K562 (cell line): ENCODE measurements at regions not wholly inside any gene's neighbourhood (a gene's known extent, or its start where the extent isn't known, plus 50 kb on each side); places are given as distances from the start of the nearest gene placed in this dataset.

Experiments
- ATAC-seq: fragments of 200-7000 bp; cut with Tn5 transposase; 3 replicates; pipeline ENCODE4 v1.9.1; 2020; ENCODE audit warnings: moderate library complexity
- BruUV-seq: library from RNA; stranded (reverse); fragments of 400-500 nt; replicated peaks from 2 replicates; lab custom pipeline; 2021; lab: Mats Ljungman, UMichigan
- CTCF ChIA-PET: fragments of 300-600 bp; formaldehyde crosslinking; extraction: SDS; loops from one replicate; lab custom pipeline; 2021; ENCODE audit warnings: low intra/inter-chr PET ratio; lab: Yijun Ruan, JAX
- POLR2A ChIA-PET: fragments of 300-600, 350-650 bp; sonication (Branson Sonifier 250); formaldehyde crosslinking; extraction: SDS; loops from one replicate; lab custom pipeline; 2021; ENCODE audit warnings: antibody characterized with exemption, inconsistent platforms; lab: Yijun Ruan, JAX
- DNase-seq, 4 experiments: peaks; one replicate each; pipeline versions ENCODE4 v3.0.0 to v3.0.0-alpha.2; 2011 to 2018; ENCODE audit warnings: low spot score in 3 of 4, mixed read lengths in 3 of 4; ENCODE audit errors: extremely low read depth in 1 of 4
- FAIRE-seq: peaks from 2 replicates; lab custom pipeline; 2011; peaks lifted over from hg19 to GRCh38; lab: Jason Lieb, UNC
- H2AFZ ChIP-seq: 2 replicates; pipeline ENCODE4 v1.6.0; 2011; ENCODE audit warnings: low read depth, low read length, control low read depth, inconsistent platforms
- H3K27ac ChIP-seq: fragments of 200-600 bp; 3 replicates; pipeline ENCODE4 v1.8.0; 2011; ENCODE audit warnings: low read depth, mild to moderate bottlenecking, control low read depth, inconsistent platforms, low read length, moderate library complexity, mixed read lengths; ENCODE audit errors: extremely low read depth
- H3K27me3 ChIP-seq, 2 experiments: fragments of 300-600 bp in 1 of 2; 2 replicates in 1 of 2; 3 replicates in 1 of 2; pipeline versions ENCODE4 v1.6.0 to v1.8.0; 2011; ENCODE audit warnings: inconsistent platforms in 2 of 2, low read length in 2 of 2, mild to moderate bottlenecking in 1 of 2, mixed read lengths in 1 of 2, moderate library complexity in 1 of 2; ENCODE audit not compliant: control insufficient read depth in 2 of 2, insufficient read depth in 2 of 2
- H3K36me3 ChIP-seq: fragments of 300-600 bp; 3 replicates; pipeline ENCODE4 v1.8.0; 2011; ENCODE audit warnings: mild to moderate bottlenecking, low read length, inconsistent platforms; ENCODE audit not compliant: control insufficient read depth, insufficient read depth
- H3K4me1 ChIP-seq, 2 experiments: fragments of 200-600 bp in 1 of 2; replicated peaks in 1 of 2; 2 replicates in 1 of 2; 3 replicates in 1 of 2; pipeline versions ENCODE4 v1.5.1 to v1.8.0; 2011; ENCODE audit warnings: inconsistent platforms in 2 of 2, low read length in 2 of 2, mild to moderate bottlenecking in 1 of 2, mixed read lengths in 1 of 2, moderate library complexity in 1 of 2; ENCODE audit not compliant: control insufficient read depth in 2 of 2, insufficient read depth in 2 of 2
- H3K4me2 ChIP-seq: 2 replicates; pipeline ENCODE4 v1.6.1; 2011; ENCODE audit warnings: low read length, control low read depth, inconsistent platforms, mixed read lengths; ENCODE audit not compliant: insufficient read depth
- H3K4me3 ChIP-seq: fragments of 200-600 bp; sonication (generic), shearing (Covaris generic); 2 replicates; pipeline ENCODE4 v1.5.1; 2016; ENCODE audit warnings: control low read depth, inconsistent platforms
- H3K79me2 ChIP-seq: fragments of 200-600 bp; 3 replicates; pipeline ENCODE4 v1.8.0; 2011; ENCODE audit warnings: low read length, inconsistent platforms; ENCODE audit not compliant: control insufficient read depth, insufficient read depth
- H3K9ac ChIP-seq, 2 experiments: 2 replicates each; pipeline versions ENCODE4 v1.6.0 to v1.6.1; 2011; ENCODE audit warnings: low read depth in 2 of 2, low read length in 2 of 2, control low read depth in 1 of 2, inconsistent platforms in 1 of 2, mild to moderate bottlenecking in 1 of 2, mixed read lengths in 1 of 2; ENCODE audit not compliant: insufficient read depth in 1 of 2
- H3K9me1 ChIP-seq: one replicate; pipeline ENCODE4 v1.6.0; 2011; ENCODE audit warnings: inconsistent platforms, mild to moderate bottlenecking, low read length, moderate library complexity; ENCODE audit not compliant: control insufficient read depth, insufficient read depth
- H3K9me3 ChIP-seq: replicated peaks from 2 replicates; pipeline ENCODE4 v1.5.1; 2011; ENCODE audit warnings: low read depth, low read length, inconsistent platforms; ENCODE audit not compliant: control insufficient read depth, insufficient read depth
- H4K20me1 ChIP-seq: replicated peaks from 2 replicates; pipeline ENCODE4 v1.6.1; 2011; ENCODE audit warnings: low read length, inconsistent platforms, mixed read lengths; ENCODE audit not compliant: control insufficient read depth, insufficient read depth
- CBFB ChIP-seq: sonication (generic); formaldehyde crosslinking; IDR thresholded peaks from 2 replicates; pipeline ENCODE4 v1.4.0; 2020; ENCODE audit warnings: mild to moderate bottlenecking, missing genetic modification reagents
- DMBX1 ChIP-seq: fragments of 250-450 bp; sonication (Bioruptor Pico); IDR thresholded peaks from 2 replicates; pipeline ENCODE4 v1.8.0; 2022; ENCODE audit warnings: inconsistent platforms, mild to moderate bottlenecking, moderate library complexity, borderline replicate concordance
- FOXM1 ChIP-seq, 2 experiments: fragments of 450-650 bp in 1 of 2; sonication (generic) in 1 of 2; formaldehyde crosslinking in 1 of 2; IDR thresholded peaks; 2 replicates each; pipeline versions ENCODE4 v1.6.1 to v1.9.0; 2017 to 2022; ENCODE audit warnings: low read depth in 2 of 2, mild to moderate bottlenecking in 2 of 2, missing genetic modification reagents in 1 of 2, moderate library complexity in 1 of 2
- HEY1 ChIP-seq: fragments of 250-450 bp; sonication (Bioruptor Pico); IDR thresholded peaks from 2 replicates; pipeline ENCODE4 v1.5.0; 2020; ENCODE audit warnings: mild to moderate bottlenecking, moderate library complexity, borderline replicate concordance
- IFI16 ChIP-seq: fragments of 250-450 bp; sonication (Bioruptor Pico); IDR thresholded peaks from 2 replicates; pipeline ENCODE4 v2.1.2; 2022; ENCODE audit warnings: mild to moderate bottlenecking, inconsistent platforms
- JUND ChIP-seq, 2 experiments: IDR thresholded peaks; 2 replicates in 1 of 2; 3 replicates in 1 of 2; pipeline ENCODE4 v1.6.1; 2011; ENCODE audit warnings: borderline replicate concordance in 2 of 2, low read depth in 2 of 2, low read length in 2 of 2, improper control_type of control experiment in 1 of 2, missing biosample characterization in 1 of 2, missing genetic modification characterization in 1 of 2, missing genetic modification reagents in 1 of 2
- KLF13 ChIP-seq: fragments of 450-650 bp; IDR thresholded peaks from 2 replicates; pipeline ENCODE4 v1.6.1; 2016; ENCODE audit warnings: missing genetic modification characterization, low read depth, mild to moderate bottlenecking, missing compliant biosample characterization, moderate library complexity, borderline replicate concordance
- MAFK ChIP-seq: IDR thresholded peaks from 2 replicates; pipeline ENCODE4 v1.6.1; 2011; ENCODE audit warnings: low read length, improper control_type of control experiment
- MAZ ChIP-seq, 2 experiments: fragments of 450-650 bp in 1 of 2; sonication (generic) in 1 of 2; formaldehyde crosslinking; IDR thresholded peaks in 1 of 2; conservative IDR thresholded peaks in 1 of 2; 2 replicates each; pipeline versions ENCODE4 v1.4.0 to v1.5.0; 2020; ENCODE audit warnings: mild to moderate bottlenecking in 1 of 2, missing genetic modification reagents in 1 of 2
- PHB ChIP-seq: fragments of 250-450 bp; sonication (Bioruptor Pico); IDR thresholded peaks from 2 replicates; pipeline ENCODE4 v1.5.0; 2021
- POLR2H ChIP-seq: IDR thresholded peaks from 2 replicates; pipeline ENCODE4 v1.6.1; 2016; ENCODE audit warnings: missing genetic modification characterization, low read depth, mild to moderate bottlenecking, control low read depth, missing compliant biosample characterization, moderate library complexity
- POLR3G ChIP-seq: IDR thresholded peaks from 2 replicates; pipeline ENCODE4 v1.6.1; 2011; ENCODE audit not compliant: insufficient read length, insufficient replicate concordance; ENCODE audit errors: extremely low read depth
- RBM25 ChIP-seq: fragments of 200-400 bp; formaldehyde crosslinking; IDR thresholded peaks from 2 replicates; pipeline ENCODE4 v1.6.1; 2018; ENCODE audit warnings: low read length, low read depth, moderate library complexity; ENCODE audit not compliant: severe bottlenecking
- SMAD3 ChIP-seq: fragments of 450-650 bp; formaldehyde crosslinking; conservative IDR thresholded peaks from 2 replicates; pipeline ENCODE4 v1.4.0; 2020; ENCODE audit warnings: mild to moderate bottlenecking
- TAL1 ChIP-seq: fragments of 450-650 bp; IDR thresholded peaks from 2 replicates; pipeline ENCODE4 v1.6.1; 2016; ENCODE audit warnings: mild to moderate bottlenecking
- ZNF133 ChIP-seq: fragments of 250-450 bp; sonication (Bioruptor Pico); IDR thresholded peaks from 2 replicates; pipeline ENCODE4 v1.4.0; 2020; ENCODE audit warnings: mild to moderate bottlenecking
- ZNF134 ChIP-seq: fragments of 250-450 bp; sonication (Bioruptor Pico); conservative IDR thresholded peaks from 2 replicates; pipeline ENCODE4 v1.4.0; 2020
- ZNF76 ChIP-seq: fragments of 250-450 bp; sonication (Bioruptor Pico); IDR thresholded peaks from 2 replicates; pipeline ENCODE4 v1.4.0; 2020; ENCODE audit warnings: mild to moderate bottlenecking, moderate library complexity, borderline replicate concordance
- WGBS: fragments of 100-300 bp; shearing (Covaris generic); methylation state at CpG from one replicate; pipeline ENCODE4 v1.1.6; 2016; ENCODE audit warnings: low coverage, mixed read lengths; ENCODE audit not compliant: insufficient coverage; ENCODE audit errors: missing lambda C conversion rate; 5-methylcytosine and 5-hydroxymethylcytosine counted together
- in situ Hi-C: fragments of 300-500 bp; cut with MboI; formaldehyde crosslinking; loops from 4 replicates; pipeline ENCODE4 v1.15.0; 2018; ENCODE audit warnings: inconsistent platforms, mixed read lengths
- intact Hi-C: fragments of 100-400 bp; cut with micrococcal nuclease; formaldehyde crosslinking; loops from 2 replicates; pipeline ENCODE4 v1.14.2; 2022
- TF ChIP-seq, protein P1 (sequence below): fragments of 250-450 bp; sonication (Bioruptor Pico); IDR thresholded peaks from 2 replicates; pipeline ENCODE4 v1.8.0; 2021; ENCODE audit warnings: mild to moderate bottlenecking, moderate library complexity

DNA sequence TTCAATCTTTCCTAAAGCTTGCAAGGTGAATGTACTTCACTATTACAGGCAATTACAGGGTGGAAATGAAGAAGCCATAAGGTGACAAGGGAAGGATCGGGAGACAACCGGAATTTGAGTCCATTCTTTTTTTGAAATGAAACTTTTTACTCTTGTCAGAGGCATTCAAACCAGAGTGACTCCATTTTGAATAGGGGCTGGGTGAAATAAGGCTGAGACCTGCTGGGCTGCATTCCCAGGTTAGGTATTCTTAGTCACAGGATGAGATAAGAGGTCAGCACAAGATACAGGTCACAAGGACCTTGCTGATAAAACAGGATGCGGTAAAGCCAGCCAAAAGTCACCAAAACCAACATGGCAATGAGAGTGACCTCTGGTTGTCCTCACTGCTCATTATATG is 363.3 kb downstream of the TYW1 start:
- FAIRE-seq (no peak), DNase-seq (peak in 1 of 4 experiments; percentile 53), ATAC-seq (peak; percentile 7; the same call in 1 of the 3 replicates)
- Histone ChIP-seq H3K79me2 (no peaks in the 10 kb centered on the region), H3K9me1 (no peaks in the 10 kb centered on the region), H3K27me3 (no peaks in the 10 kb centered on the region), H3K9me3 (peaks cover 4% of the 10 kb centered on the region; the same call in 1 of the 2 replicates), H3K4me2 (no peak overlapping the region), H2AFZ (no peak overlapping the region), H4K20me1 (no peaks in the 10 kb centered on the region), H3K36me3 (no peaks in the 10 kb centered on the region), H3K9ac (no peak overlapping the region), H3K4me1 (peaks cover 7 to 15% of the 10 kb centered on the region in 2 experiments), H3K27ac (no peak overlapping the region), H3K4me3 (no peak overlapping the region)
- POLR2A ChIA-PET: interaction anchor here (0.9 kb wide), 1 partner anchor 19 kb away, joined by 4 read pairs; no protein-coding TSS in a partner anchor
- in situ Hi-C loops: no loop called here
- CTCF ChIA-PET: no interaction called here
- intact Hi-C loops: loop anchor here (10.0 kb wide), 1 partner anchor 185 kb away; no protein-coding TSS in a partner anchor
- 7% methylated on average over 3 of the region's 3 CpGs for WGBS
- no TSS peak for BruUV-seq
- TF ChIP-seq SMAD3 (CRISPR knock-in tag) (peak; percentile 85; the same call in 1 of the 2 replicates), RBM25 (no peak), CBFB (CRISPR knock-in tag) (no peak), JUND (IDR thresholded peaks at IDR 0.05; ENCODE audit: borderline replicate concordance, low read depth, low read length) (peak; percentile 41; the same call in 1 of the 2 replicates), JUND (tag; IDR thresholded peaks at IDR 0.05; ENCODE audit: borderline replicate concordance, low read depth, low read length) (peak; percentile 74; the same call in 1 of the 3 replicates), ZNF133 (CRISPR knock-in tag) (peak; percentile 19; the same call in 1 of the 2 replicates), POLR2H (tag) (peak; percentile 33; the same call in 1 of the 2 replicates), TAL1 (no peak), HEY1 (CRISPR knock-in tag) (0 out of 2 replicates have a peak, but pooled peaks have one; percentile 51), POLR3G (no peak), FOXM1 (IDR thresholded peaks at IDR 0.05; ENCODE audit: low read depth) (no peak), FOXM1 (CRISPR knock-in tag; IDR thresholded peaks at IDR 0.05; ENCODE audit: low read depth) (no peak), DMBX1 (peak; percentile 97), KLF13 (peak; percentile 62; the same call in 1 of the 2 replicates), ZNF76 (CRISPR knock-in tag) (peak; percentile 95), MAZ (CRISPR knock-in tag; conservative IDR thresholded peaks at IDR 0.05 in 1 of 2, IDR thresholded peaks at IDR 0.05 in 1 of 2) (0 out of 4 replicates have a peak, but pooled peaks of 1 of the 2 experiments have one; percentile 40), MAFK (no peak), ZNF134 (CRISPR knock-in tag) (peak; percentile 52; the same call in 1 of the 2 replicates), IFI16 (peak; percentile 68; the same call in 1 of the 2 replicates), PHB (no peak)
- TF ChIP-seq, protein P1, sequence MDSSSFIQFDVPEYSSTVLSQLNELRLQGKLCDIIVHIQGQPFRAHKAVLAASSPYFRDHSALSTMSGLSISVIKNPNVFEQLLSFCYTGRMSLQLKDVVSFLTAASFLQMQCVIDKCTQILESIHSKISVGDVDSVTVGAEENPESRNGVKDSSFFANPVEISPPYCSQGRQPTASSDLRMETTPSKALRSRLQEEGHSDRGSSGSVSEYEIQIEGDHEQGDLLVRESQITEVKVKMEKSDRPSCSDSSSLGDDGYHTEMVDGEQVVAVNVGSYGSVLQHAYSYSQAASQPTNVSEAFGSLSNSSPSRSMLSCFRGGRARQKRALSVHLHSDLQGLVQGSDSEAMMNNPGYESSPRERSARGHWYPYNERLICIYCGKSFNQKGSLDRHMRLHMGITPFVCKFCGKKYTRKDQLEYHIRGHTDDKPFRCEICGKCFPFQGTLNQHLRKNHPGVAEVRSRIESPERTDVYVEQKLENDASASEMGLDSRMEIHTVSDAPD: 0 out of 2 replicates have a peak, but pooled peaks have one; percentile 35
